ENCODE measurements at regions not wholly inside any gene's neighbourhood (a gene's known extent, or its start where the extent isn't known, plus 50 kb on each side); places are given as distances from the start of the nearest gene placed in this dataset.
A peak's percentile ranks its signal among the peaks of the same experiment; 100 is the strongest.

GRCh38 chr3:11717768-11718636, 74.3 kb upstream of the VGLL4 start:
- no peak for TF ChIP-seq GLIS3 (CRISPR knock-in tag; IDR thresholded peaks at IDR 0.05)
- no peak for TF ChIP-seq ESRRG (CRISPR knock-in tag; IDR thresholded peaks at IDR 0.05)
- TF ChIP-seq SNAI2 (CRISPR knock-in tag; IDR thresholded peaks at IDR 0.05): no peak
- TF ChIP-seq ISL1 (CRISPR knock-in tag; IDR thresholded peaks at IDR 0.05): no peak
- TF ChIP-seq, protein P1, sequence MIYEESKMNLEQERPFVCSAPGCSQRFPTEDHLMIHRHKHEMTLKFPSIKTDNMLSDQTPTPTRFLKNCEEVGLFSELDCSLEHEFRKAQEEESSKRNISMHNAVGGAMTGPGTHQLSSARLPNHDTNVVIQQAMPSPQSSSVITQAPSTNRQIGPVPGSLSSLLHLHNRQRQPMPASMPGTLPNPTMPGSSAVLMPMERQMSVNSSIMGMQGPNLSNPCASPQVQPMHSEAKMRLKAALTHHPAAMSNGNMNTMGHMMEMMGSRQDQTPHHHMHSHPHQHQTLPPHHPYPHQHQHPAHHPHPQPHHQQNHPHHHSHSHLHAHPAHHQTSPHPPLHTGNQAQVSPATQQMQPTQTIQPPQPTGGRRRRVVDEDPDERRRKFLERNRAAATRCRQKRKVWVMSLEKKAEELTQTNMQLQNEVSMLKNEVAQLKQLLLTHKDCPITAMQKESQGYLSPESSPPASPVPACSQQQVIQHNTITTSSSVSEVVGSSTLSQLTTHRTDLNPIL (CRISPR knock-in tag; IDR thresholded peaks at IDR 0.05; ENCODE audit: low read depth): no peak
- no peak for TF ChIP-seq BACH2 (CRISPR knock-in tag; IDR thresholded peaks at IDR 0.05; ENCODE audit: borderline replicate concordance)
- TF ChIP-seq ZFP30 (CRISPR knock-in tag; IDR thresholded peaks at IDR 0.05): no peak
- TF ChIP-seq ARNTL (CRISPR knock-in tag; IDR thresholded peaks at IDR 0.05; ENCODE audit: borderline replicate concordance, low read depth): no peak
- TF ChIP-seq TCF4 (CRISPR knock-in tag; IDR thresholded peaks at IDR 0.05; ENCODE audit: borderline replicate concordance): no peak
- no peak for TF ChIP-seq ZNF70 (CRISPR knock-in tag; IDR thresholded peaks at IDR 0.05)
- peak; percentile 60 for ATAC-seq

GRCh38 chr3:11717301-11717700, 73.6 kb upstream of the VGLL4 start:
- no peak for ATAC-seq
- TF ChIP-seq ZNF70 (CRISPR knock-in tag; IDR thresholded peaks at IDR 0.05): no peak
- TF ChIP-seq CSRNP3 (CRISPR knock-in tag; IDR thresholded peaks at IDR 0.05): no peak
- no peak for TF ChIP-seq ISL1 (CRISPR knock-in tag; IDR thresholded peaks at IDR 0.05)
- TF ChIP-seq, protein P2, sequence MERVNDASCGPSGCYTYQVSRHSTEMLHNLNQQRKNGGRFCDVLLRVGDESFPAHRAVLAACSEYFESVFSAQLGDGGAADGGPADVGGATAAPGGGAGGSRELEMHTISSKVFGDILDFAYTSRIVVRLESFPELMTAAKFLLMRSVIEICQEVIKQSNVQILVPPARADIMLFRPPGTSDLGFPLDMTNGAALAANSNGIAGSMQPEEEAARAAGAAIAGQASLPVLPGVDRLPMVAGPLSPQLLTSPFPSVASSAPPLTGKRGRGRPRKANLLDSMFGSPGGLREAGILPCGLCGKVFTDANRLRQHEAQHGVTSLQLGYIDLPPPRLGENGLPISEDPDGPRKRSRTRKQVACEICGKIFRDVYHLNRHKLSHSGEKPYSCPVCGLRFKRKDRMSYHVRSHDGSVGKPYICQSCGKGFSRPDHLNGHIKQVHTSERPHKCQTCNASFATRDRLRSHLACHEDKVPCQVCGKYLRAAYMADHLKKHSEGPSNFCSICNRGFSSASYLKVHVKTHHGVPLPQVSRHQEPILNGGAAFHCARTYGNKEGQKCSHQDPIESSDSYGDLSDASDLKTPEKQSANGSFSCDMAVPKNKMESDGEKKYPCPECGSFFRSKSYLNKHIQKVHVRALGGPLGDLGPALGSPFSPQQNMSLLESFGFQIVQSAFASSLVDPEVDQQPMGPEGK (CRISPR knock-in tag; IDR thresholded peaks at IDR 0.05; ENCODE audit: borderline replicate concordance): no peak
- no peak for TF ChIP-seq ZNF565 (CRISPR knock-in tag; conservative IDR thresholded peaks at IDR 0.05; ENCODE audit: low read depth)
- TF ChIP-seq SNAI2 (CRISPR knock-in tag; IDR thresholded peaks at IDR 0.05): no peak
- no peak for TF ChIP-seq ZNF8 (CRISPR knock-in tag; IDR thresholded peaks at IDR 0.05)
- TF ChIP-seq, protein P1 (CRISPR knock-in tag; IDR thresholded peaks at IDR 0.05; ENCODE audit: low read depth): no peak

GRCh38 chr3:11716573-11717290, 73.0 kb upstream of the VGLL4 start:
- TF ChIP-seq PPARA (CRISPR knock-in tag; IDR thresholded peaks at IDR 0.05; ENCODE audit: borderline replicate concordance) (no peak), ZNF8 (CRISPR knock-in tag; IDR thresholded peaks at IDR 0.05) (no peak), OSR1 (CRISPR knock-in tag; IDR thresholded peaks at IDR 0.05) (no peak), BACH2 (CRISPR knock-in tag; IDR thresholded peaks at IDR 0.05; ENCODE audit: borderline replicate concordance) (no peak), TCF4 (CRISPR knock-in tag; IDR thresholded peaks at IDR 0.05; ENCODE audit: borderline replicate concordance) (no peak), CSDC2 (CRISPR knock-in tag; IDR thresholded peaks at IDR 0.05) (no peak)
- ATAC-seq: no peak

GRCh38 chr3:11713171-11713570, 69.5 kb upstream of the VGLL4 start:
- TF ChIP-seq, protein P1 (CRISPR knock-in tag; IDR thresholded peaks at IDR 0.05; ENCODE audit: low read depth): no peak
- TF ChIP-seq SNAI2 (CRISPR knock-in tag; IDR thresholded peaks at IDR 0.05) (no peak), TCF4 (CRISPR knock-in tag; IDR thresholded peaks at IDR 0.05; ENCODE audit: borderline replicate concordance) (no peak), ZNF565 (CRISPR knock-in tag; conservative IDR thresholded peaks at IDR 0.05; ENCODE audit: low read depth) (no peak), ZC3H10 (CRISPR knock-in tag; IDR thresholded peaks at IDR 0.05) (no peak), ISL1 (CRISPR knock-in tag; IDR thresholded peaks at IDR 0.05) (no peak), ZFP3 (CRISPR knock-in tag; IDR thresholded peaks at IDR 0.05) (no peak), RARB (CRISPR knock-in tag; IDR thresholded peaks at IDR 0.05) (no peak), BACH2 (CRISPR knock-in tag; IDR thresholded peaks at IDR 0.05; ENCODE audit: borderline replicate concordance) (no peak), POU6F1 (CRISPR knock-in tag; IDR thresholded peaks at IDR 0.05; ENCODE audit: borderline replicate concordance, low read depth) (no peak)
- ATAC-seq: no peak
